CD14-positive monocyte (primary cell): ENCODE measurements at regions not wholly inside any gene's neighbourhood (a gene's known extent, or its start where the extent isn't known, plus 50 kb on each side); places are given as distances from the start of the nearest gene placed in this dataset.

Experiments
- DNase-seq, 3 donors: peaks; one replicate each; pipeline ENCODE4 v3.0.0-alpha.2; 2011 to 2022
- H2AFZ ChIP-seq: 2 replicates; pipeline ENCODE4 v1.6.0; 2012; ENCODE audit warnings: mild to moderate bottlenecking, low read depth, low read length, inconsistent platforms; ENCODE audit not compliant: insufficient read depth, poor library complexity, severe bottlenecking
- H3K27ac ChIP-seq, 2 donors: 1 replicate in 1 of 2; 2 replicates in 1 of 2; pipeline ENCODE4 v1.5.1; 2012 to 2013; ENCODE audit warnings: low read length in 2 of 2, control low read depth in 1 of 2, inconsistent platforms in 1 of 2, low read depth in 1 of 2, mild to moderate bottlenecking in 1 of 2
- H3K27me3 ChIP-seq, 2 donors: one replicate each; pipeline versions ENCODE4 v1.6.0 to v1.6.1; 2011 to 2013; ENCODE audit warnings: low read length in 2 of 2; ENCODE audit not compliant: control insufficient read depth in 2 of 2, insufficient read depth in 2 of 2
- H3K36me3 ChIP-seq, 2 donors: replicated peaks in 1 of 2; 1 replicate in 1 of 2; 2 replicates in 1 of 2; pipeline versions ENCODE4 v1.5.1 to v1.6.1; 2012 to 2013; ENCODE audit warnings: low read length in 2 of 2, control low read depth in 1 of 2, inconsistent platforms in 1 of 2, mild to moderate bottlenecking in 1 of 2; ENCODE audit not compliant: insufficient read depth in 2 of 2, control insufficient read depth in 1 of 2
- H3K4me1 ChIP-seq, 2 donors: 1 replicate in 1 of 2; 2 replicates in 1 of 2; pipeline versions ENCODE4 v1.5.1 to v1.6.1; 2012 to 2013; ENCODE audit warnings: low read length in 2 of 2, control low read depth in 1 of 2, inconsistent platforms in 1 of 2, mild to moderate bottlenecking in 1 of 2, moderate library complexity in 1 of 2; ENCODE audit not compliant: insufficient read depth in 2 of 2, control insufficient read depth in 1 of 2
- H3K4me2 ChIP-seq: replicated peaks from 2 replicates; pipeline ENCODE3; 2012; ENCODE audit warnings: low read length, moderate library complexity, mild to moderate bottlenecking; ENCODE audit not compliant: poor library complexity, severe bottlenecking; ENCODE audit errors: extremely low read depth
- H3K4me3 ChIP-seq, 3 experiments: fragments of 200-600 bp in 1 of 3; sonication (generic) in 1 of 3; replicated peaks in 1 of 3; 1 replicate in 2 of 3; 2 replicates in 1 of 3; pipeline ENCODE4 v1.5.1; 2011 to 2013; ENCODE audit warnings: low read length in 3 of 3, mild to moderate bottlenecking in 3 of 3, control low read depth in 2 of 3, low read depth in 2 of 3, inconsistent platforms in 1 of 3, moderate library complexity in 1 of 3
- H3K79me2 ChIP-seq: 2 replicates; pipeline ENCODE4 v1.6.0; 2012; ENCODE audit warnings: mild to moderate bottlenecking, control low read depth, inconsistent platforms, low read length, moderate library complexity; ENCODE audit not compliant: insufficient read depth
- H3K9ac ChIP-seq: 2 replicates; pipeline ENCODE4 v1.6.0; 2017; ENCODE audit warnings: low read length, mild to moderate bottlenecking; ENCODE audit not compliant: insufficient read depth, poor library complexity, severe bottlenecking
- H3K9me3 ChIP-seq, 2 donors: replicated peaks in 1 of 2; 1 replicate in 1 of 2; 2 replicates in 1 of 2; pipeline versions ENCODE4 v1.5.1 to v1.6.1; 2012 to 2013; ENCODE audit warnings: low read length in 2 of 2, control low read depth in 1 of 2; ENCODE audit not compliant: control insufficient read depth in 1 of 2, insufficient read depth in 1 of 2
- H4K20me1 ChIP-seq: 2 replicates; pipeline ENCODE4 v1.6.0; 2012; ENCODE audit warnings: mild to moderate bottlenecking, low read length, control low read depth, moderate library complexity; ENCODE audit not compliant: insufficient read depth
- H3K27ac Mint-ChIP-seq, 7 donors: one replicate each; pipeline ENCODE4 v1.8.0; 2020; ENCODE audit warnings: mild to moderate bottlenecking in 7 of 7, mixed read lengths in 7 of 7, moderate library complexity in 6 of 7, inconsistent platforms in 2 of 7
- H3K27me3 Mint-ChIP-seq, 3 donors: one replicate each; pipeline ENCODE4 v1.8.0; 2021 to 2022; ENCODE audit warnings: low read depth in 3 of 3, mild to moderate bottlenecking in 3 of 3, mixed read lengths in 3 of 3, moderate library complexity in 3 of 3, inconsistent platforms in 1 of 3
- H3K36me3 Mint-ChIP-seq, 2 donors: one replicate each; pipeline ENCODE4 v1.8.0; 2020; ENCODE audit warnings: mixed read lengths in 2 of 2, inconsistent platforms in 1 of 2, mild to moderate bottlenecking in 1 of 2
- H3K4me1 Mint-ChIP-seq: one replicate; pipeline ENCODE4 v1.8.0; 2020; ENCODE audit warnings: mild to moderate bottlenecking, mixed read lengths
- H3K4me3 Mint-ChIP-seq, 2 donors: one replicate each; pipeline ENCODE4 v1.8.0; 2020; ENCODE audit warnings: mild to moderate bottlenecking in 2 of 2, mixed read lengths in 2 of 2, moderate library complexity in 1 of 2
- H3K9me3 Mint-ChIP-seq, 7 donors: one replicate each; pipeline ENCODE4 v1.8.0; 2020 to 2022; ENCODE audit warnings: mixed read lengths in 7 of 7, mild to moderate bottlenecking in 6 of 7, moderate library complexity in 6 of 7, inconsistent platforms in 2 of 7
- whole genome bisulfite sequencing: methylation state at CpG from one replicate; pipeline ENCODE4 v1.1.5; 2013; ENCODE audit warnings: missing lambda C conversion rate; ENCODE audit not compliant: insufficient coverage; 5-methylcytosine and 5-hydroxymethylcytosine counted together
- intact Hi-C, 2 donors: fragments of 100-400 bp; cut with micrococcal nuclease; formaldehyde crosslinking; loops; one replicate each; pipeline versions ENCODE4 v1.15.0 to v1.15.1; 2023
- TF ChIP-seq, protein P1 (sequence below): fragments of 200-600 bp; IDR thresholded peaks from one replicate; pipeline ENCODE4 v1.8.0; 2022; ENCODE audit warnings: antibody characterized with exemption, mild to moderate bottlenecking

DNA sequence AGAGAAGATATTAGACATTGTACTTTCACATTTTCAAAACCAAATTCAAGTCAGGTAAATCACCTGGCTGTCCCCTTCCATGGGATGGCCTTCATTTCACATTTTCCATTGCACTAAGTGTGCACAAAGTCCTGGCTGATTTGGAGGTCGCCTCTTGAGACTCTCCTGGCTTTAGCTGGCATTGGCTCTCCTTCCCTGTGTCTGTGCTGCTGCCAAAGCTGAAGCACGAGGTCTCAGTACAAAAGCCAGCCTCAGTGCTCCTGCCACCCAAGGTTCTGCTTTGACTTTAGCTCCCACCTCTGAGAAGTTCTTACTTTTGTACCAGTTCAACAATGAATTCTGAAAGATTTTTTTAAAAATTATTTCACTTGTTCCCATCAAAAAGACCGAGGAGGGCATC is 289.2 kb upstream of the CNR1 start:
- no peaks in the 10 kb centered on the region for H3K36me3 ChIP-seq
- DNase-seq: no peak
- no peak overlapping the region for H2AFZ ChIP-seq
- no peak overlapping the region for H3K4me2 ChIP-seq
- Mint-ChIP-seq H3K36me3 (no peaks in the 10 kb centered on the region), H3K4me1 (no peaks in the 10 kb centered on the region), H3K27me3 (peaks cover 0 to 2% (median 0%) of the 10 kb centered on the region in 3 donors), H3K27ac (no peak overlapping the region), H3K9me3 (peaks cover 0 to 3% (median 0%) of the 10 kb centered on the region in 7 donors), H3K4me3 (no peak overlapping the region)
- H3K4me3 ChIP-seq: no peak overlapping the region
- no peaks in the 10 kb centered on the region for H3K9me3 ChIP-seq
- intact Hi-C loops: no loop called here
- H3K9ac ChIP-seq: no peak overlapping the region
- 80% methylated on average over 1 of the region's 3 CpGs for WGBS
- H3K27me3 ChIP-seq: no peaks in the 10 kb centered on the region
- peaks cover 0 to 12% of the 10 kb centered on the region in 2 donors for H3K4me1 ChIP-seq
- no peaks in the 10 kb centered on the region for H3K79me2 ChIP-seq
- no peaks in the 10 kb centered on the region for H4K20me1 ChIP-seq
- TF ChIP-seq, protein P1, sequence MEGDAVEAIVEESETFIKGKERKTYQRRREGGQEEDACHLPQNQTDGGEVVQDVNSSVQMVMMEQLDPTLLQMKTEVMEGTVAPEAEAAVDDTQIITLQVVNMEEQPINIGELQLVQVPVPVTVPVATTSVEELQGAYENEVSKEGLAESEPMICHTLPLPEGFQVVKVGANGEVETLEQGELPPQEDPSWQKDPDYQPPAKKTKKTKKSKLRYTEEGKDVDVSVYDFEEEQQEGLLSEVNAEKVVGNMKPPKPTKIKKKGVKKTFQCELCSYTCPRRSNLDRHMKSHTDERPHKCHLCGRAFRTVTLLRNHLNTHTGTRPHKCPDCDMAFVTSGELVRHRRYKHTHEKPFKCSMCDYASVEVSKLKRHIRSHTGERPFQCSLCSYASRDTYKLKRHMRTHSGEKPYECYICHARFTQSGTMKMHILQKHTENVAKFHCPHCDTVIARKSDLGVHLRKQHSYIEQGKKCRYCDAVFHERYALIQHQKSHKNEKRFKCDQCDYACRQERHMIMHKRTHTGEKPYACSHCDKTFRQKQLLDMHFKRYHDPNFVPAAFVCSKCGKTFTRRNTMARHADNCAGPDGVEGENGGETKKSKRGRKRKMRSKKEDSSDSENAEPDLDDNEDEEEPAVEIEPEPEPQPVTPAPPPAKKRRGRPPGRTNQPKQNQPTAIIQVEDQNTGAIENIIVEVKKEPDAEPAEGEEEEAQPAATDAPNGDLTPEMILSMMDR: no peak
- no peak overlapping the region for H3K27ac ChIP-seq

DNA sequence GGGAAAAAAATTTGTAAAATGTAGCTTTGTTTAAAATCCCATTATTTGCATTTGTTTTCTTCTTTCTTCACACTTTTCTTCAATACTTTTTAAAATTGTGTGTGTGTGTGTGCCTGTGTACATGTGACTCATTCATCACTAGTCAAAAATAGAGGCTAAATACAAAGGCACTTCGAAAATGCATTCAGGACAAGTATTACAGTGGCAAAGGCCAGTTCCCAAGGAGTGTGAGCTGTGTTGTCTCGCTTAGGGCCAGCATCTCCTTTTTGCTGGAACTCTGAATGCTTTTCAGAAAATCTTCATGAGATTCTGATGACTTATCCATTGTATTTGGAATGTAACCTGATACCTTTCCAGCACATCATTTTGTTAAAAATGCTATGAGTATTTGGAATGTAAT is 288.5 kb upstream of the CNR1 start:
- intact Hi-C loops: no loop called here
- peaks cover 0 to 2% (median 0%) of the 10 kb centered on the region in 3 donors for H3K27me3 Mint-ChIP-seq
- no peaks in the 10 kb centered on the region for H3K79me2 ChIP-seq
- no peak overlapping the region for H2AFZ ChIP-seq
- no peak overlapping the region for H3K27ac Mint-ChIP-seq
- H3K4me2 ChIP-seq: no peak overlapping the region
- H3K9me3 ChIP-seq: no peaks in the 10 kb centered on the region
- TF ChIP-seq, protein P1: no peak
- no peaks in the 10 kb centered on the region for H4K20me1 ChIP-seq
- H3K9me3 Mint-ChIP-seq: peaks cover 0 to 4% (median 0%) of the 10 kb centered on the region in 7 donors
- H3K4me3 ChIP-seq: no peak overlapping the region
- 100% methylated on average over 2 of the region's 2 CpGs for WGBS
- H3K27me3 ChIP-seq: no peaks in the 10 kb centered on the region
- no peak overlapping the region for H3K9ac ChIP-seq
- H3K27ac ChIP-seq: no peak overlapping the region
- no peaks in the 10 kb centered on the region for H3K36me3 Mint-ChIP-seq
- peaks cover 0 to 19% of the 10 kb centered on the region in 2 donors for H3K4me1 ChIP-seq
- H3K4me1 Mint-ChIP-seq: no peaks in the 10 kb centered on the region
- no peak overlapping the region for H3K4me3 Mint-ChIP-seq
- no peaks in the 10 kb centered on the region for H3K36me3 ChIP-seq
- DNase-seq: no peak
